GM19025 (cell line): ENCODE measurements at regions not wholly inside any gene's neighbourhood (a gene's known extent, or its start where the extent isn't known, plus 50 kb on each side); places are given as distances from the start of the nearest gene placed in this dataset.
"Not testable (repeated sequence)": the region's sequence is repeated elsewhere in the genome, so short reads cannot be mapped to it uniquely, and the experiment has no call there.

ENCODE experiments used
- ATAC-seq: cut with Tn5 transposase; IDR thresholded peaks from one replicate; pipeline ENCODE4 v1.9.1; 2021; ENCODE audit warnings: mild to moderate bottlenecking, low read depth, moderate library complexity; ENCODE audit not compliant: unreplicated experiment

DNA sequence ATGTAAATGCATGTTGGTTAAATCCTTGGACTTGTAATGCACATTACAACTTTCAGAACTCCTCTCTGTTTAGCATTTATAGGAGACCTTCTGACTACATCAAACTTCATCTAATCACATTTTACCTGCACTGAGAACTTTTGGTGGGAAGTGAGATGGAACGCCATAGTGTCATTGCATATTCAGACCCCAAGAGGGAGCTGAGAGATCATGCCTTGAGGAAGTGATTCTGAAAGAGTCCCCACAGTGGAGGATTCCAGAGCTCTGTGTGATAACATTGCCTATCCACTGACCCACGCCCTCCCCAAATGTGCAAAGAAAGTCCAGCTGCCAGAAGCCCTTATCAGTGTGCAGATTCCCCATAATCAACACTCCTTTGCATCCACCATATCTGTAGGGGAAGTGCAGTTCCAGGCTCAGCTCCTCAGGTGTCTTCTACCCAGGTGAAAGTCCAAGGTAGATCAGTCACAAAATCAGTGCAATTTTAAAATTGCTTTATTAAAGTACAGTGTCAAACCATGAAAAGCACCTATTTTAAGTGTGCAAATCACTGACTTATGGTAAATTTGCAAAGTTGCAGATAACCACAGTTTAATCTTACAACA lies 212.4 kb downstream of the RPIA start:
- ATAC-seq = no peak

DNA sequence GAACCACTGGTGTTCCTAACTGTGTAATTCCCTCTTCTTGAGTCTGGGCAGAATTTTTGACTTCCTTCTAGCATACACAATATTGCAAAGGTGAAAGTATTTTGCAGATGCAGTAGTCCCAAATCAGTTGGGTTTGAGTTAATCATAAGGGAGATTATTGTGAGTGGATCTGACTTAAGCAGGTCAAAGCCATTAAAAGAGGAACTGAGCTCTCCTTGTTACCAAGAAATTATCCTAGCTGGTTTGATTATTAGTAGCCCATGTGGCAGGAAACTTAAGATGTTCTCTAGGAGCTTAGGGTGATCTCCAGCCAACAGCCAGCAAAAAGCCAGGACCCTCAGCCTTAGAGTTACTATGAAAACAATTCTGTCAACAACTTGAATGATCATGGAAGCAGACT lies 221.8 kb downstream of the RPIA start:
- no peak for ATAC-seq

DNA sequence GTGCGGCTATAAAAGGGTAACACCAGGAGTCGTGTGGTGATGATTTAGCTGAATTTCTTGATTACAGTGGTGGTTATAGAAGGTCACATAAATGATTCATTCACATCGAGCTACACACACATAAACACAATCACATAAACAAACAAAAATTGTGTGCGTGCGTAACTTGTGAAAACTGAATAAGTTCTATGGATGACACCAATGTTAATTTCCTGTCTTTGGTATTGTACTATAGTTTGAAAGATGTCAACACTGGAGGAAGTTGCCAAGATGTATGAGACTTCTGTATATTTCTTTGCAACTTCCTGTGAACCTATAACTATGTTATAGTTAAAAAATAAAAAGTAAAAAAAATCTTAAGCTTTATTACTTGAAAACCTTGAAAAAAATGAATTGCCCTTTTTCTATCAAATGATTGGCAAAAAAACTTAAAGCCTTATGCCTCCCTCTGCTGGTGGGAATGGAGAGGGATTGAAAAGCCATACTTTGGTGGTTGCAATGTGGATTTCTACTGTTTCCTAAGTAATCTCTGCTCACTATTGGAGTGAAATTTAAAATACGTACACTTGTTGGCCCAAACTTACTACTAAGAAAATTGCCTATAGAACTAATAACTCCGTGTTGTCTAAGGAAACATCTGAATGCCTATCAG lies 227.7 kb downstream of the RPIA start:
- no peak for ATAC-seq

DNA sequence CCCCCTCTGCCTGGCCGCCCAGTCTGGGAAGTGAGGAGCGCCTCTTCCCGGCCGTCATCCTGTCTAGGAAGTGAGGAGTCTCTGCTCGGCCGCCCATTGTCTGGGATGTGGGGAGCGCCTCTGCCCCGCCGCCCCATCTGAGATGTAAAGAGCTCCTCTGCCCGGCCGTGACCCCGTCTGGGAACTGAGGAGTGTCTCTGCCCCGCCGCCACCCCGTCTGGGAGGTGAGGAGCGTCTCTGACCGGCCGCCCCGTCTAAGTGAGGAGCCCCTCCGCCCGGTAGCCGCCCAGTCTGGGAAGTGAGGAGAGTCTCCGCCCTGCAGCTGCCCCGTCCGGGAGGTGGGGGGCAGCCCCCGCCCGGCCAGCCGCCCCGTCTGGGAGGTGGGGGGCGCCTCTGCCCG lies 228.9 kb downstream of the RPIA start:
- ATAC-seq = not testable (repeated sequence)

DNA sequence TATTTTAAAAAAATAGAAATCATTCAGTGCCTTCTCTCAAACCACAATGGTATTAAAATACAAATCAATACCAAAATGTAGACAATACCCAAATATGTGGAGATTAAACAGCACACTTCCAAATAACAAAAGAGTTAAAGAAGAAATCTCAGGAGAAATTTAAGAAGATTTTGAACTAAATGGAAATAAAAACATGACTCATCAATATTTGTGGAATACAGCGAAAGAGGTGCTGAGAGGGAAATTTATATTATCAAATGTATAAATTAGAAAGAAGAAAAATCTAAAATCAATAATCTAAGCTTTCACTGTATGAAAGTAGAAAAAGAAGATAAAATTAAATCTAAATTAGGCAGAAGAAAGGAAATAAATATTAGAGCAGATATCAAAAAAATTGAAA lies 233.1 kb downstream of the RPIA start:
- no peak for ATAC-seq

DNA sequence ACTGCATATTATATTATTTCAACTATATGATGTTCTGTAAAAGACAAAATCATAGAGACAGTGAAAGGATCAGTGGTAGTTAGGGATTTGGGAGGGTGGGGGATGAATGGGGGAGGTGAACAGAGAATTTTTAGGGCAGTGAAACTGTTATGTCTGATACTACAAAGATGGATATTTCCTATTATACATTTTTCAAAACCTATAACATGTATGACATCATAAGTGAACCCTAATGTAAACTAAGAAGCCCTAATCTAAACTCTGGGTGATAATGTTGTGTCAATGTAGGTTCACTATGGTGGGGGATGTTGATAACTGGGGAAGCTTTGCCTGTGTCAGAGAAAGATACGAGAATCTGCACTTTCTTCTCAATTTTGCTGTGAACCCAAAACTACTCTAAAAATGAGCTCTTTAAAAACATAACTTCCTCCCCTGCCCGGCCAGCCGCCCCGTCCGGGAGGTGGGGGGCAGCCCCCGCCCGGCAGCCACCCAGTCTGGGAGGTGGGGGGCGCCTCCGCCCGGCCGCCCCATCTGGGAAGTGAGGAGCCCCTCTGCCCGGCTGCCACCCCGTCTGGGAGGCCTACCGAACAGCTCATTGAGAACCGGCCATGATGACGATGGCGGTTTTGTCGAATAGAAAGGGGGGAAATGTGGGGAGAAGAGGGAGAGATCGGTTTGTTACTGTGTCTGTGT lies 234.4 kb downstream of the RPIA start:
- no peak for ATAC-seq

DNA sequence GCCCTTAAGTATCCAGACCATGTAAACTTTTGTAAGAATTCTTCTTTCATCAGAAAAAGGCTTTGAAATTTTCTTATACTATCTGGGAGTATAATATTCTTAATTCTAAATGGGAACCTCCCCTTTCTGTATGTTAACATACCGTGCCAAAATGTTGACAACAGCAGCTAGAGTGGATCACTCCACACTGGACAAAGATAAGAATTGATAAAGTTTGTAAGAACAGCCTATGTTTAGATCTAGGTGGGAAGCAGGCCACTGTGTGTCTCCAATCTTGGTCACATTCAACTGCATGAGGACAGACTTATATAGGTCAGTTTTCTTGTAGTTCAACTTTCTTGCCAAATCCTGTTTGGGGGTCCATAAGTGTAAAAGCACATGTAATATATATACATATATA lies 235.7 kb downstream of the RPIA start:
- ATAC-seq = no peak

DNA sequence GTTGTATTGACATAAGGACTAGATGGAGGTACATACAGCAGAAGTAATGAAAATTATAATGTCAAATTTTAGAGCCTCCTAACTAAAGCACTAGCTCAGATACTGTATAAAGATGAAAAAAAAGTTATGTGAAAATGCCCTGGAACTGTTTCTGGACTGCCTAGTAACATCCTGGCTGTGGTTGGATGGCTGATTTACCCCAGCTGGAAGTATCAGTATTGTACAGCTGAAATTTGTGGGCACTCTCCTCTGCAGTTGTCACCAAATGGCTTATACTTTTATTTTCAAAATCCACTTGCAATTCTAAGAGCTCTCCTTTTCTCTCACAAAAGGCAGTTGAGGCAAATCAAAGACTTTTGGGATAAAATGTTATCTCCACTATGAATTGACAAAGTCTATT lies 239.2 kb downstream of the RPIA start:
- no peak for ATAC-seq

DNA sequence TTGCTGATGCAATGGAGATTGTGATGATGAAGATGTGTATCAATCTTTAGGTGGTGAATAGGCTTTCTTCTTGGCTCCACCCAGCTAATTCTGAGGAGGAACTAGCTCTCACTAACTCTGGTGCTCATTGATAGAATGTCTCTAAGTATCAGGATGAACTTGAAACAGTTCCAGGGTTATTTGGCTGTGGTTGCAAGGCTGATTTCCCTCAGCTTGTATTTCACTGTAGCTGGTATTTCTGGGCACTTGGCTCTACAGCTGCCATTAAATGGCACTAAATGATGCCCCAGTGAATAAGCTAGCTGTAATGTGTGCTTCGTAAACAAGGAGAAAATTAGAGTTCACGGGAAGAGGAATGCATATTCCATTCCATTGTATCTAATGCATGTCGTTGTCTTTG lies 241.2 kb downstream of the RPIA start:
- ATAC-seq = no peak

DNA sequence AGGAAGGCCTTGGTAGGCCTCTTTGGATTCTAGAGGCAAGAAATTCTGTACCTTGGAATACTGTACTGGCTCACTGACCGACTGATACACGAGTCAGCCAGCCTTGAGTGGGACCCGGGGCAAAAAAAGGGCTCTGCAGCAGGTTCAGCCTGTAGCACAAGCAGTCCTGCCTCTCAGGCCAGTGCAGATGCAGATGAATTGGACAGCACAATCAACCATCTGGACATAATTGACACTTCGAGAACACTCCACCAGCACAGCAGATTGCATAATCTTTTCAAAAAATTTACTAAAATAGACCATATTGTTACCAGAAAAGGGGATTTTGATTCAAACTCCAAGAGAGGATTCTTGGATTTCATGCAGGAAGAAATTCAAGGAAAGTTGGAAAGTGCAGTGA lies 241.6 kb downstream of the RPIA start:
- no peak for ATAC-seq

DNA sequence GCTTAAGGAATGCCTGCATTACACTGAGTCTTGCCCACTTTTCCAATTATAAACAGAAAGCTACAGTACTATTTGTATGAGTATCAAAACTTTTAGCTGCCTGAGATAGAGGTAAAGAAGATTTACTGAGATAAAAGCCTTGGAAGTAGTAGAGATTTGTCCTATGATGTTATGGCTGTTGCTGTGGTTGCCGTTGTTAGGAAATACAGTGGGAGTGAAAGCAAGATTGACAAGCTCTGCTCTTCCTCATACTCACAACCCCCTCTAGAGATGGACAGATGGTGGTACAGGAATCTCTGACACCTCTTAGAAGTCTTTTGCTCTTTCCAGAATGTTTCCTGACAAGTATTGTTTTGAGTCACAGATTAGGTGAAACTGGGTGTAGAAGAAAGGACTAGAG lies 242.5 kb downstream of the RPIA start:
- ATAC-seq = no peak

DNA sequence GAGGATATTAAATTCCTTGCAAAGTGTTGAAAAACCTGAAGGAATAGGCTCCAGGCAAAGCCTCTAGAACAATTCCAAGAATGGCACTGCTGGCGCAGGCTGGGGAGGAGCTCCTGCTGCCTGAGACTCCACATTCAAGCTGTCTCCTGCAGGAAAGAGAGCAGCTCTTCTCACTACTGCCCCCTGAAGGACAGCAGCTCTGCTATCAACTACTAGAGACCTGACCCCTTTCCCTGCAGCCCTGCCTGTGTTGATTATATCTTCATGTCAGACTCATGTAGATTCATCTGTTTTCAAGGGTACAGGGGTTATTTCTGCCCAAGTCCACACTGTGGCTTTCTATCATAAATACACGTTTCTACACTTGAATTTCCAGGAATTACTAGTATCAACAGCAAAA lies 249.7 kb downstream of the RPIA start:
- not testable (repeated sequence) for ATAC-seq

DNA sequence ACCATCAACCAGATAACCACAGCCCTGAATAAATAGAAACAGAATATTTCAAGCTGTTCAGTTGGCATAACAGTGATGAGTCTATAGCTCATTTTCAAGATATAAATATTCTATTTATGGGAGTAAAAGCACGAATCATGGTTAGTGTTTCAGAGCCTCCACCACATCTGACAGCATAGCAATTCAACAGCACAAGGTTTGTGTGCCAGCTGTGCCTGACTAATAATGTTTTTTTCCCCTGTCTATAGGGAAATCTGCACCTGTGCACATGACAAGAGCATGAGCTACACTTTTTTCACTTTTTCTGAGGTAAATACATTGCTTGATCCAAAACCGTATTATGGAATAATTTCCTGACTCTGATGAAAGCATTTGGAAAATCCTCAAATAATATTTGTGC lies 251.3 kb downstream of the RPIA start:
- ATAC-seq = no peak

DNA sequence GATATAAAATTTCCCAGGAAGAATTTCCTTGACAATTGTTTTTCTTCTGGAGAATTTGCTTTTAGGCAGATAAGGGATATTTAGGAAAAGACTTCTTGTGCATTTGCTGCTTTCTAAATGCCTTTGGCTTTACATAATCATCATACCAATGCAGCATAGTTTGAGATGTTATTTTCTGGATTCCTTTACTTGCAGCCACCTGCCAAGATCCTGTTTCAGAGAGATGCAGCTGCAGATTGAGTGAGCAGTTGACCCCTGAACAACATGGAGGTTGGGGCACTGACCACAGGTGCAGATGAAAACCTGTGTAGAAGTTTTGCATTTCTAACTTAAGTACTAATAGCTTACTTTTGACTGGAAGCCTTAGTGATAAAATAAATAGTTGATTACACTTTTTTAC lies 257.9 kb downstream of the RPIA start:
- no peak for ATAC-seq

DNA sequence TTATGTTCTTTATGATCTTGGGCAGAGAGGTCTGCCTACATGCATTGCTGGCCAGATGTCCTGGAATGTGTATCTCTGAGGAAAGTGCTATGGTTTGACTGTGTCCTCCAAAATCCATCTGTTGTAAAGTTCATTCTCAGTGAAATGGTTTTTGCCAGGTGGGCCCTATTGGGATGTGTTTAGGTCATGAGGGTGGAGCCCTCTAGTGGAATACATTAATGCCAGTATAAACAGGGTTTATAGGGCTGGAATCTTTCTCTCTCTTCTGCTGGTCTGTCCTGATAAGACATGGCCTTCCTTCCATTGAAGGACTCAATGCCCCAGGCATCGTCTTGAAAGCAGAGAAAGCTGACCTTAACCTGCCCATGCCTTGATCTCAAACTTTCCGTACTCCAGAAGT lies 258.5 kb downstream of the RPIA start:
- no peak for ATAC-seq

DNA sequence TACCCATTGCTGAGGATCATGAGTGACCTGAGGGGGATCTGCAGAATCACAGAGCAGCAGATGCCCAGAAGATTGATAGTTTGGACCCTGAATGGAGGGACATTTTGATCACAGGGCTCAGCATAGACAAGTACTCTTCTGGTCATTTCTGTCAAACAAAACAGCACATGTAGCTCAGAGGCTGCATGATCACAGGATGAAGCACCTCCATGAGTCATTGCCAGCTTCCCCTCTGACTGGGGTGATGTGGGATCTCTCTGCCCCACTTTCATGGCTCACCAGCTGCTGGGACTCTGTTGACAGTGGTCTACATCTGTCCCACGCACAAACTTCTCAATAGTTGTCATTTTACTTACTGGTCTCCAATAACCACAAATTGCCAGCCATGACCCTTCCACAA lies 264.1 kb downstream of the RPIA start:
- ATAC-seq = no peak

DNA sequence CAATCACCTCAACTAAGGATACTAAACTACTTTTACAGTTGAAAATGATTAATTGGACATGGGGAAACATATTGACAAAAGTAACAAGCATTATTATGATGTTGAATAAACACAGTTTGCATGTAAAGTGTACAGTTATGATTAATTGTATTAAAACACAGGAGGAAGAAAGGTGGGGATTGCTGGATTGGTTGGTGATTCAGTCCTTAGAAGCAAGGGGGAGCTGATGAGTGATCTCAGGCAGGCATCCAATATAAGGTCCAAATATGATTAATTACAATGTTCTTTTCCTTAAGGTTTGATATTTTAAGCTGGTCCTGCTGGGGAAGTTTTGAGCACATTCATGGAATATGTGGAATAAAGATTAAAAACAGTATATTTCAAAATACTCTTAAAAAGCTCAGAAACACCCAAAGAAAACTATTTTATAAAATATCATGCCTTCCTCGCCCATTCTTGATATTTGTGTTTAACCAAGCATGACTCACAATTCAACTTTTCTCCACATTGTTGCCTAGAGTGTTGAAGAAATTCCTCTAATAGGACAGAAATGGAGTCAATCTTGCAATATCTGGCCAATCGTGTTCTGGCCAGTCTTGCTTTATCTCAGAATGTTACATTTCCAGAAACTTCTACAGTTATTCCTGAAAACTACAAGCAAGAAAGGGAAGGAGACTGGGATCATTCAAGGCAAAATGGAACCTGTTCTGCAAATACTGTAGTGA lies 268.2 kb downstream of the RPIA start:
- no peak for ATAC-seq

DNA sequence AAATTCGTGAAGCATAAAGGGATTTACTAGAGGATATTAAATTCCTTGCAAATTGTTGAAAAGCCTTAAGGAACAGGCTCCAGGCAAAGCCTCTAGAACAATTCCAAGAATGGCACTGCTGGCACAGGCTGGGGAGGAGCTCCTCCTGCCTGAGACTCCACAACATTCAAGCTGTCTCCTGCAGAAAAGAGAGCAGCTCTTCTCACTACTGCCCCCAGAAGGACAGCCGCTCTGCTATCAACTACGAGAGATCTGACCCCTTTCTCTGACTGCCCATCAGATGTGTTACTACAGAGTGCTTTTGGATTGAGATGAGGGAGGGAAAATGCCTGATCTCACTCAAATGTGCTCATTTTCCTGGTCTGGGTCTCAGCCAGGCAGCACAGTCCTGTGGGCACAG lies 269.9 kb downstream of the RPIA start:
- ATAC-seq = not testable (repeated sequence)

DNA sequence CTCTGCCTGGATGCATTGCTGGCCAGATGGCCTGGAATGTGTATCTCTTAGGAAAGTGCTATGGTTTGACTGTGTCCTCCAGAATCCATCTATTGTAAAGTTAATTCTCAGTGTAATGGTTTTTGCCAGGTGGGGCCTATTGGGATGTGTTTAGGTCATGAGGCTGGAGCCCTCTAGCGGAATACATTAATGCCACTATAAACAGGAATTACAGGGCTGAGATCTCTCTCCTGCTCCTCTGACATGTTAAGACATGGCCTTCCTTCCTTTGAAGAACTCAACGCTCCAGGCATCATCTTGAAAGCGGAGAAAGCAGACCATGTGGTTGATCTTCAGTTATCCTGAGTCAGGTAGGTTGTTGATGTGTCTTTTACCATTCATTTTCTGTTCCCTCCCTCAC lies 276.4 kb downstream of the RPIA start:
- ATAC-seq = no peak

DNA sequence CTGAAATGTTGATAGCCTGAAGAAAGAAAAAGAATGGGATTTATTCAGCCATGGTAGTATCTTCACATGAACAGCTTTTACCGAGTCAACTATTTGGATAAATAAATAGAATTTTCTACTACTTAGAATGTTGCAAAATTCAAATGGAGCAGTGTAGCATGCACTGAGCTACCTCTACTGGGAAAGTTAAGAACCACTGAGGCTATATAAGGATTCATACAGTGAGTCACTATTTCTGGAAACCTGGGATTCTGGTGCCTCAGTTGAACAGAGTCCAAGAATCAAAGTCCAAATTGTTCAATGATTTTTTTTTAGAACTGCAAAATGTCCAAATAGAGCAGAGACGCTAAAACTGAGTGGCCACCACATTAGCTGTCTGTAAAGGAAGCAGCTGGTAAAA lies 286.5 kb downstream of the RPIA start:
- not testable (repeated sequence) for ATAC-seq

DNA sequence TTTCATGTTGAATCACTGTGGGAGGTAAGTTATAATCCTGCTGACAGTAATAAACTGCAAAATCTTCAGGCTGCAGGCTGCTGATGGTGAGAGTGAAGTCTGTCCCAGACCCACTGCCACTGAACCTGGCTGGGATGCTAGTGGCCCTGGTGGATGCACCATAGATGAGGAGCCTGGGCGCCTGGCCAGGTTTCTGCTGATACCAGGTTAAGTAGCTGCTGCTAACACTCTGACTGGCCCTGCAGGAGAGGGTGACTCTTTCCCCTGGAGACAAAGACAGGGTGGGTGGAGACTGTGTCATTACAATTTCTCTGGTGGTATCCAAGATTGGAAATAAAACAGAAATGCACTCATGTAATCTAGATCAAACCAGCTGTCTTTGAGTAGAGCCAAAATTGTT lies 287.0 kb downstream of the RPIA start:
- ATAC-seq = not testable (repeated sequence)
